ENCODE measurements at regions not wholly inside any gene's neighbourhood (a gene's known extent, or its start where the extent isn't known, plus 50 kb on each side); places are given as distances from the start of the nearest gene placed in this dataset.

DNA sequence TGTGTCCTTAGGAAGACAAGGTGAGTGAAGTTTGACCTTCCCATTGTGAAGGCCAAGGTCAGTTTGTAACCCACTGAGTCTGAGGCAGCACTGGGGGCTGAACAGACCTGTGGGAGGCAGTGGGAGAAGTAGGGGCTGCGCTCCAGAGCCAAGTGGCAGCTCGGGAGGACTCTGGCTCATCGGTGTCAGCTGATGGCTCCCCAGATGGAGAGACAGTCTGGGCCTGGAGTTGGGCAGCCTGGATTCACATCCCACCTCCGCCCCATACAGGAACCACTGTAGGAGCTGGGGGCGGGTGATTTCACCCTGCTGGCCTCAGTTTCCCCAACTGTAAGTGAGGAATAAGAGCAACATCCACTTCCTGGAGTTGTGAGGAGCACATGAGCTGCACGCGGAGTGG lies 128.4 kb downstream of the FOXL1 start:
- H3K4me1 ChIP-seq (ENCODE audit: control insufficient read depth in 1 of 2, insufficient read depth in 1 of 2, low read depth in 1 of 2, low read length in 1 of 2), result no peaks in the 10 kb centered on the region
- TF ChIP-seq, protein P1, sequence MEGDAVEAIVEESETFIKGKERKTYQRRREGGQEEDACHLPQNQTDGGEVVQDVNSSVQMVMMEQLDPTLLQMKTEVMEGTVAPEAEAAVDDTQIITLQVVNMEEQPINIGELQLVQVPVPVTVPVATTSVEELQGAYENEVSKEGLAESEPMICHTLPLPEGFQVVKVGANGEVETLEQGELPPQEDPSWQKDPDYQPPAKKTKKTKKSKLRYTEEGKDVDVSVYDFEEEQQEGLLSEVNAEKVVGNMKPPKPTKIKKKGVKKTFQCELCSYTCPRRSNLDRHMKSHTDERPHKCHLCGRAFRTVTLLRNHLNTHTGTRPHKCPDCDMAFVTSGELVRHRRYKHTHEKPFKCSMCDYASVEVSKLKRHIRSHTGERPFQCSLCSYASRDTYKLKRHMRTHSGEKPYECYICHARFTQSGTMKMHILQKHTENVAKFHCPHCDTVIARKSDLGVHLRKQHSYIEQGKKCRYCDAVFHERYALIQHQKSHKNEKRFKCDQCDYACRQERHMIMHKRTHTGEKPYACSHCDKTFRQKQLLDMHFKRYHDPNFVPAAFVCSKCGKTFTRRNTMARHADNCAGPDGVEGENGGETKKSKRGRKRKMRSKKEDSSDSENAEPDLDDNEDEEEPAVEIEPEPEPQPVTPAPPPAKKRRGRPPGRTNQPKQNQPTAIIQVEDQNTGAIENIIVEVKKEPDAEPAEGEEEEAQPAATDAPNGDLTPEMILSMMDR (IDR thresholded peaks at IDR 0.05), result no peak
- H3K9me3 ChIP-seq, result no peaks in the 10 kb centered on the region
- H3K27ac ChIP-seq, result no peak overlapping the region
- H3K36me3 ChIP-seq, result no peaks in the 10 kb centered on the region
- no peaks in the 10 kb centered on the region for H3K27me3 ChIP-seq
- H3K4me3 ChIP-seq (ENCODE audit: low read depth in 1 of 2, low read length in 1 of 2), result no peak overlapping the region

DNA sequence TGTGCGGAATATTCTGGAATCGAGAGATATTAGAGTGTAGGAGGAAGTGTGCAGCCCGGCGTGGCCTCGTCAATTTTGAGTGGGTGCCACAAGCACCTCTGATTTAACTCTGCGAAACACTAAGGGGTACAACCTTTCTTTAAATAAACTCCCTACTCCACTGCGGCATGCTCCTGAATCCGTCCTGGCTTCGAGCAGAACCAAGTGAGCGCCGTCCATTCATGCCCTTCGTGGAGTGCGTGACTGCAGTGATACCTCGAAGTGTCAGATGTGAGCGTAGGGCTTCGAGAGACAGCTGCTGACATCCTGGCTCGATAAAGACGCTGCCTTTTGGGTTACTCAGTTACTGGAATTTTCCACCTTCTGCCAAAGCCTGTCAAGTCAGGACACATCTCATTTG lies 128.8 kb downstream of the FOXL1 start:
- TF ChIP-seq, protein P1 (IDR thresholded peaks at IDR 0.05), result no peak
- Histone ChIP-seq H3K4me3 (ENCODE audit: low read depth in 1 of 2, low read length in 1 of 2) (no peak overlapping the region), H3K27ac (no peak overlapping the region), H3K36me3 (no peaks in the 10 kb centered on the region), H3K9me3 (no peaks in the 10 kb centered on the region), H3K27me3 (no peaks in the 10 kb centered on the region), H3K4me1 (ENCODE audit: control insufficient read depth in 1 of 2, insufficient read depth in 1 of 2, low read depth in 1 of 2, low read length in 1 of 2) (no peaks in the 10 kb centered on the region)

GRCh38 chr16:86707581-86707980 lies 129.2 kb downstream of the FOXL1 start:
- Histone ChIP-seq H3K4me1 (ENCODE audit: control insufficient read depth in 1 of 2, insufficient read depth in 1 of 2, low read depth in 1 of 2, low read length in 1 of 2) (no peaks in the 10 kb centered on the region), H3K4me3 (ENCODE audit: low read depth in 1 of 2, low read length in 1 of 2) (no peak overlapping the region), H3K27me3 (no peaks in the 10 kb centered on the region), H3K9me3 (no peaks in the 10 kb centered on the region), H3K27ac (no peak overlapping the region), H3K36me3 (no peaks in the 10 kb centered on the region)
- TF ChIP-seq, protein P1 (IDR thresholded peaks at IDR 0.05), result no peak

GRCh38 chr16:86708431-86708830 lies 130.1 kb downstream of the FOXL1 start:
- Histone ChIP-seq H3K4me3 (ENCODE audit: low read depth in 1 of 2, low read length in 1 of 2) (no peak overlapping the region), H3K27ac (no peak overlapping the region), H3K4me1 (ENCODE audit: control insufficient read depth in 1 of 2, insufficient read depth in 1 of 2, low read depth in 1 of 2, low read length in 1 of 2) (no peaks in the 10 kb centered on the region), H3K27me3 (no peaks in the 10 kb centered on the region), H3K36me3 (no peaks in the 10 kb centered on the region), H3K9me3 (no peaks in the 10 kb centered on the region)
- TF ChIP-seq, protein P1 (IDR thresholded peaks at IDR 0.05), result no peak

DNA sequence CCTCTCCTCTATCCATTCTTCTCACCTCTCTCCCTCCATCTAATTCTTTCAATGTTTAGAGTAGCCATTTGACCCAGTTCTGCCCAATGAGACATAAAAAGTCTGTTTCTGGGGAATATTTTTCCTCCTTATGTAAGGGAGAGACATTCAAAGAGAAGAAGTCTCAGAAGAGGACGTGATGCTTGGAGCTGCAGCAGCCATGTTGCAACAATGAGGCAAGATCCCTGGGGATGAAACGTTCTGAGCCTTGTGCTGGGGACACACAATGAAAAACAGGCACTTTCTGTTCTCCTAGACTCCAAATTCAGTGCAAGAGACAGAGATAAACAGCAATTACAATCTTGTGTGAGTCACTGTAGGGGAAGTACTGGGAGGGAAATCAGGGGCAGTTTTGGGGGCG lies 130.8 kb downstream of the FOXL1 start:
- Histone ChIP-seq H3K27ac (no peak overlapping the region), H3K4me1 (ENCODE audit: control insufficient read depth in 1 of 2, insufficient read depth in 1 of 2, low read depth in 1 of 2, low read length in 1 of 2) (no peaks in the 10 kb centered on the region), H3K27me3 (no peaks in the 10 kb centered on the region), H3K4me3 (ENCODE audit: low read depth in 1 of 2, low read length in 1 of 2) (no peak overlapping the region), H3K9me3 (no peaks in the 10 kb centered on the region), H3K36me3 (no peaks in the 10 kb centered on the region)
- TF ChIP-seq, protein P1 (IDR thresholded peaks at IDR 0.05), result no peak

Data from neutrophil (primary cell).